ENCODE measurements at regions not wholly inside any gene's neighbourhood (a gene's known extent, or its start where the extent isn't known, plus 50 kb on each side); places are given as distances from the start of the nearest gene placed in this dataset.
"Not testable (repeated sequence)": the region's sequence is repeated elsewhere in the genome, so short reads cannot be mapped to it uniquely, and the experiment has no call there.

- DNase-seq: no peak
Observed at GRCh38 chr20:59466107-59466815, 138.1 kb upstream of the PHACTR3 start.

GRCh38 chr20:59468831-59469230, 135.5 kb upstream of the PHACTR3 start:
- no peak for DNase-seq

- DNase-seq: no peak
Observed at GRCh38 chr20:59469267-59470252, 134.8 kb upstream of the PHACTR3 start.

GRCh38 chr20:59470521-59470920, 133.8 kb upstream of the PHACTR3 start:
- no peak for DNase-seq

- DNase-seq: no peak
Observed at GRCh38 chr20:59471653-59472421, 132.5 kb upstream of the PHACTR3 start.

- DNase-seq: no peak
Observed at GRCh38 chr20:59473742-59474141, 130.6 kb upstream of the PHACTR3 start.

GRCh38 chr20:59481067-59481466, 123.3 kb upstream of the PHACTR3 start:
- DNase-seq: no peak

GRCh38 chr20:59481477-59482018, 122.8 kb upstream of the PHACTR3 start:
- no peak for DNase-seq

- DNase-seq: no peak
Observed at GRCh38 chr20:59482351-59483187, 121.8 kb upstream of the PHACTR3 start.

- DNase-seq: no peak
Observed at GRCh38 chr20:59483481-59483880, 120.9 kb upstream of the PHACTR3 start.

- DNase-seq: no peak
Observed at GRCh38 chr20:59484228-59484627, 120.1 kb upstream of the PHACTR3 start.

- no peak for DNase-seq
Observed at GRCh38 chr20:59485576-59486454, 118.5 kb upstream of the PHACTR3 start.

- DNase-seq: not testable (repeated sequence)
Observed at GRCh38 chr20:59488459-59488858, 115.9 kb upstream of the PHACTR3 start.

GRCh38 chr20:59490196-59491004, 113.9 kb upstream of the PHACTR3 start:
- not testable (repeated sequence) for DNase-seq

- DNase-seq: no peak
Observed at GRCh38 chr20:59491884-59492283, 112.5 kb upstream of the PHACTR3 start.

GRCh38 chr20:59493926-59494325, 110.4 kb upstream of the PHACTR3 start:
- no peak for DNase-seq

GRCh38 chr20:59495166-59495565, 109.2 kb upstream of the PHACTR3 start:
- DNase-seq: no peak

GRCh38 chr20:59495894-59496510, 108.3 kb upstream of the PHACTR3 start:
- peak; percentile 53 to 79 for DNase-seq

GRCh38 chr20:59498291-59498690, 106.0 kb upstream of the PHACTR3 start:
- DNase-seq: no peak

Data from inflammatory macrophage (primary cell).